Prostate gland (tissue), 2 donors: ENCODE measurements at regions not wholly inside any gene's neighbourhood (a gene's known extent, or its start where the extent isn't known, plus 50 kb on each side); places are given as distances from the start of the nearest gene placed in this dataset.

ENCODE experiments used
- CTCF ChIP-seq, 4 experiments: fragments of 200-600 bp in 2 of 4; fragments of 450-650 bp in 2 of 4; sonication (generic) in 2 of 4; IDR thresholded peaks; 1 replicate in 3 of 4; 2 replicates in 1 of 4; pipeline ENCODE4 v1.5.1; 2016 to 2019; ENCODE audit warnings: antibody characterized with exemption in 4 of 4, mild to moderate bottlenecking in 2 of 4, moderate library complexity in 2 of 4
- POLR2A ChIP-seq: fragments of 450-650 bp; IDR thresholded peaks from one replicate; pipeline ENCODE4 v1.6.1; 2016; ENCODE audit warnings: antibody characterized with exemption, mild to moderate bottlenecking
- POLR2AphosphoS5 ChIP-seq: sonication (generic); formaldehyde crosslinking; IDR thresholded peaks from one replicate; pipeline ENCODE4 v1.6.1; 2017; ENCODE audit warnings: antibody characterized with exemption

- TF ChIP-seq POLR2AphosphoS5: no peak
- TF ChIP-seq CTCF (IDR thresholded peaks at IDR 0.05): no peak
- no peak for TF ChIP-seq POLR2A
Measured at GRCh38 chr7:106503626-106504025, 157.3 kb downstream of the CCDC71L start.
